HG03108 (cell line): ENCODE measurements at regions not wholly inside any gene's neighbourhood (a gene's known extent, or its start where the extent isn't known, plus 50 kb on each side); places are given as distances from the start of the nearest gene placed in this dataset.
"Not testable (repeated sequence)": the region's sequence is repeated elsewhere in the genome, so short reads cannot be mapped to it uniquely, and the experiment has no call there.

Source experiments
- ATAC-seq: cut with Tn5 transposase; IDR thresholded peaks from one replicate; pipeline ENCODE4 v1.9.1; 2021; ENCODE audit warnings: moderate library complexity; ENCODE audit not compliant: unreplicated experiment

DNA sequence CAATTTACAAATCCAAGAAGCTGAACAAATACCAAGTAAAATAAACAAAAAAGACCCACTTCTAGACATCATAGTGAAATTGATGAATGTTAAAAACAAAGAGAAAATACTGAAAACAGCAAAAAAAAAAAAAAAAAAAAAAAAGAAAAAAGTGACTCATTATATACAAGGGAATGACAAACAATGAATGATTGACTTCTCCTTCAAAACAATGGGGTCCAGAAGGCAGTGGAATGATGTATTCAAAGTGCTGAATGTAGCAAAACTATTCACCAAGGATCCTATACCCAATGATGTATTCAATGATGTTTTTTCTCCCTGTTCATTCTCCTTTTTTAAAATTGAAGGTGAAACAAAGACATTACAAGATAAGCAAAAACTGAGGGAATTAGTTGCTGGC lies 650.0 kb downstream of the UTRN start:
- no peak for ATAC-seq

DNA sequence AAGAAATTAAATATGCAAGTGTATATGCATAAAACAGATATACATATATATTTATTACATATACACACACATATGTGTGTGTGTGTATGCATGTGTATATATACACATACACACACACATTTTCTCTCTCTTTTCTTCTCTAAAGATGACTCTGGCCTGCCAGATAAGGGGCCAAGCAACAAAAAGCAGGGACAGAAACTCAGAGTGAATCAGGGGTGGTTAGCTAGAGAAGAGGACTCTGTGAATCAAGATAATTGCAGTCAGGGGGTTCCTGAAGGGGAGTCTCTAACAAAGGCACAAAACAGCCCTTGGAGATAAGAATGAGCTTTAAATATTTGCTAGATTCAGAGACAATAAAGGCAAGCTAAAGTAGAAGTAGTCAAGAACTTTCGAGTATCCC lies 650.5 kb downstream of the UTRN start:
- no peak for ATAC-seq

GRCh38 chr6:144936764-144937163 lies 651.6 kb downstream of the UTRN start:
- ATAC-seq: no peak

GRCh38 chr6:144939921-144940320 lies 654.8 kb downstream of the UTRN start:
- no peak for ATAC-seq

GRCh38 chr6:144944106-144944505 lies 659.0 kb downstream of the UTRN start:
- ATAC-seq: no peak

GRCh38 chr6:144947398-144947976 lies 662.4 kb downstream of the UTRN start:
- no peak for ATAC-seq

DNA sequence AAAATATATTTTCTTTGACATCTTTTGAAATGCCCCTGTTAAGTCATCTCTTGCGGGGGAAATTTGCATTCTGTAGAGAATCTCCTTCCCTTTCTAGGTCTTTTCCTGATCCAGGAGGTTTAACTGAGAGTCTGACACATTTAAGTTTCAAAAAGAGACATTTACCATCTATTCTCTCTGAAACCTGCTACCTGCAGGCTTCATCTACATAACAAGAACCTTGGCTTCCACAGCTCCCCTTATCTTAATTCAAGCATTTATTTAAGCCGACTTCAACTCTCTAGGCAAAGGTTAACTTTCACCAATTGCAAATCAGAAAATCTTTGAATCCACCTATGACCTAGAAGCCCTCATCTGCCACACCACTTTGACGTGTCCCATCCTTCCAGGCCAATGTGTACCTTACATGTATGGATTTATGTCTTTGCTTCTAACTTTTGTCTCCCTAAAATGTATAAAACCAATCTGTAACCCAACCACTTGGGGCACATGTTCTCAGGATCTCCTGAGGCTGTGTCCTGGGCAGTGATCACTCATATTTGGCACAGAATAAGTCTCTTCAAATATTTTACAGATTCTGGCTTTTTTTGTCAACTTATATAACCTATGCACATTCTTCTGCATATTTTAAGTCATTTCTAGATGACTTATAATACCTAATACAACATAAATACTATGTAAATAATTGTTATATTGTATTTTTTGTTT lies 666.7 kb downstream of the UTRN start:
- ATAC-seq: no peak

- no peak for ATAC-seq
These were observed 667.5 kb downstream of the UTRN start for GRCh38 chr6:144952456-144953240.

- no peak for ATAC-seq
These were observed 668.6 kb downstream of the UTRN start for GRCh38 chr6:144953552-144954240.

- ATAC-seq: no peak
These were observed 669.1 kb downstream of the UTRN start for GRCh38 chr6:144954241-144954556.

DNA sequence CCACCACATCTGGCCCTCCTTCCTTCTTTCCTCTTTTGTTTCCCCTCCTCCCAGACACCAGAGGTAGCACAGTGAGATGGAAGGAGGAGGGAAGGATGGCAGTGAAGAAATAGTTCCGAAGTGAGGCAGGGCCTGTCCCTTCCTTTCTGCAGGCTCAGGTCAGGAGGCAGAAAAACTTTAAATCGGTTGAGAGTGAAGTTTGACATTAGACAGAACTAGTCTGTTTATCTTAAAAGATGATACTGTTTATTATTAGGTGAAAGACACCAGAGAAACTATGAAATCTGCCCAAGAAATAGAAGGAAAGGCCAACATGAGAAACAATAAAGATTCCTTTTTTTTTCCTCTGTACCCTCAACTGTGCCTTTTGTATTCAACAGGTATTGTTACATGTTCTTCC lies 670.3 kb downstream of the UTRN start:
- ATAC-seq: no peak

- ATAC-seq: no peak
These were observed 670.7 kb downstream of the UTRN start for GRCh38 chr6:144955859-144956258.

DNA sequence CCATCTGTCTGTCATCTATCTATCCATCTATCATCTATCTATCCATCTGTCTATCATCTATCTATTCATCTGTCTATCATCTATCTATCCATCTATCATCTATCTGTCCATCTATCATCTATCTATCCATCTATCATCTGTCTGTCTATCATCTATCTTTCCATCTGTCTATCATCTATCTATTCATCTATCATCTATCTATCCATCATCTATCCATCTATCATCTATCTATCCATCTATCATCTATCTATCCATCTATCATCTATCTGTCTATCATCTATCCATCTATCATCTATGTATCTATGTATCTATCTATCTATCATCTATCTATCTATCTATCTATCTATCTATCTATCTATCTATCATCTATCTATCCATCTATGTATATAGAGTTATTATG lies 671.6 kb downstream of the UTRN start:
- ATAC-seq: not testable (repeated sequence)

- ATAC-seq: no peak
These were observed 672.3 kb downstream of the UTRN start for GRCh38 chr6:144957236-144957937.

DNA sequence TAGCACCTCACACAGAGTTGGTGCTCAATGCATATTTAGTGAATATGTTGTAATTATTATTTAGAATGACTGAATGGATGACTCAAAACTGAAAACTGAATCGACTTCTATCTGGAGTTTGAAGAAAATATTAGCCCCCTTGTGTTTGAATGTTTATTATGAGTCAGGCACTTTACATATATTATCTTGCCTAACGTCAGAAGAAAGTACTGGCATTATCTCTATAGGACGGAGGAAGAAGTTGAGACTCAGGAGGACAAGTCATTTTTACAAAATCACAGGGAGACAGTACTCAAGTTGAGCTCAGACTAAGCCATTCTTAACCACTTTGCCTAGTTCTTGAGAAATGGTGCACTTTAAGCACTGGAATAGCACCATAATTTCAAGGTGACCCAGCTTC lies 684.0 kb downstream of the UTRN start:
- no peak for ATAC-seq

DNA sequence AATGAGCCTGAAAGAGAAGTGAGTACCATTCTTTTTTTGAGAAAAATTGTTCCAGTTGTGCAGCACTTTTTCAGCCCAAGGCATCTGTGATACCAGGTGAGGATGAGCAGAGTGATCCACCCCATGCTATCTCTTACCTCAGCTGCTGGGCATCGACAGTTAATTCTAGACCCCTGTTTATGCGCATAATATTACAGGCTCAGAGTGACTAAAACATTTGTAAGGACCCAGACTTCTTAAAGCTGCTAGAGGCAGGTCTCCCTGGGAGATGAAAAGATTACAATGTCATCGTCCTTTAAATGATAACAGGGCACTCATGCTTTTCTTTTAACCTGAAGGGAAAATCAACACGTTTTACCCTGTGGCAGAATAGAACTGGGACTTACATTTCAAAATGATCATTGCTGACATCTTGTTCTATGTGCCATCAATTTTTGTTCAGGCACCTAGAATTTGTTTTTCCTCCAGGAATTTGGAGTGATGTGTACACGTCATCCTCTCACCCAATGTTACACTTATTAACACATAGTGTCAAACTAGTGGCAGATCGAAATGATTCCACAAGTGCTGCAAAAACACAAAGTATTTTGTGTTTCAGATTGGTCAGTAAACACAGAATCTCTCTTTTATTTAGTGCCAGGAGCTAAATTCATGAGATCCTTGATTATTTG lies 684.6 kb downstream of the UTRN start:
- no peak for ATAC-seq

GRCh38 chr6:144977250-144977864 lies 692.2 kb downstream of the UTRN start:
- not testable (repeated sequence) for ATAC-seq

- ATAC-seq: no peak
These were observed 693.1 kb downstream of the UTRN start for GRCh38 chr6:144978208-144978607.

DNA sequence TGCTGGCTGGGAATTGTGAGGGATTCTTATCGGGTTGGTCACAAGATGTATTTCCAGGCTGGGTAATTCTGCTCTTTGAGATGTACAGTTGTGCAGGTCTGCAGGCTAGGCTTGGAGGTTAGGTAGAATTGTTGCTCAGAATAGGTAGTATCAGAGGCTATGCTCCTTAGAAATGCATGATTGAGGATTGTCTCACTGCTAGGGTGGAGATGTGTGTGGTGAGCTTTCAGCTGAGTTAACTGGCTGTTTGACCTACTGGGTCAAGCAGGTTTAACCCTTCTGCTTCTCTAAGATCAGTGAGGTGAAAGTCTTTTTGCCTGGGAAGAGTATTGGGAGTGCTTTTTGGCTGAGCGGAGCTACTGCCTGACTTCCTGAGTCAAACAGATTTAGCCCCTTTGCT lies 701.1 kb downstream of the UTRN start:
- no peak for ATAC-seq
